Astrocyte (in vitro differentiated cells and primary cell): ENCODE measurements at regions not wholly inside any gene's neighbourhood (a gene's known extent, or its start where the extent isn't known, plus 50 kb on each side); places are given as distances from the start of the nearest gene placed in this dataset.

Source experiments
- DNase-seq: peaks from one replicate; pipeline ENCODE4 v3.0.0-alpha.2; 2010; ENCODE audit warnings: low read depth
- FAIRE-seq: peaks from 2 replicates; lab custom pipeline; 2011; peaks lifted over from hg19 to GRCh38; lab: Jason Lieb, UNC
- H2AFZ ChIP-seq: 2 replicates; pipeline ENCODE4 v1.6.0; 2012; ENCODE audit warnings: low read depth, low read length, inconsistent platforms
- H3K27ac ChIP-seq: 2 replicates; pipeline ENCODE4 v1.5.1; 2011; ENCODE audit warnings: low read depth, low read length, inconsistent platforms
- H3K27me3 ChIP-seq: 2 replicates; pipeline ENCODE4 v1.6.0; 2011; ENCODE audit warnings: low read length, inconsistent platforms; ENCODE audit not compliant: insufficient read depth
- H3K36me3 ChIP-seq: 2 replicates; pipeline ENCODE4 v1.5.1; 2011; ENCODE audit warnings: low read length, inconsistent platforms; ENCODE audit not compliant: insufficient read depth
- H3K4me1 ChIP-seq: 2 replicates; pipeline ENCODE4 v1.5.1; 2011; ENCODE audit warnings: low read length, inconsistent platforms; ENCODE audit not compliant: insufficient read depth
- H3K4me2 ChIP-seq: 2 replicates; pipeline ENCODE4 v1.6.0; 2012; ENCODE audit warnings: low read length, inconsistent platforms
- H3K4me3 ChIP-seq: 2 replicates; pipeline ENCODE4 v1.5.1; 2011; ENCODE audit warnings: low read depth, mild to moderate bottlenecking, low read length, inconsistent platforms; ENCODE audit not compliant: insufficient read depth
- H3K79me2 ChIP-seq: 2 replicates; pipeline ENCODE4 v1.6.0; 2012; ENCODE audit warnings: mild to moderate bottlenecking, low read length, inconsistent platforms; ENCODE audit not compliant: insufficient read depth
- H3K9ac ChIP-seq: 2 replicates; pipeline ENCODE4 v1.6.0; 2012; ENCODE audit warnings: mild to moderate bottlenecking, low read length, inconsistent platforms
- H3K9me3 ChIP-seq: 2 replicates; pipeline ENCODE4 v1.5.1; 2012; ENCODE audit warnings: low read depth, mild to moderate bottlenecking, low read length, inconsistent platforms; ENCODE audit not compliant: insufficient read depth
- H4K20me1 ChIP-seq: 2 replicates; pipeline ENCODE4 v1.6.0; 2012; ENCODE audit warnings: low read length, inconsistent platforms; ENCODE audit not compliant: insufficient read depth
- H3K27ac Mint-ChIP-seq: one replicate; pipeline ENCODE4 v1.8.0; 2021; ENCODE audit warnings: mild to moderate bottlenecking, mixed read lengths; ENCODE audit not compliant: unreplicated experiment
- H3K27me3 Mint-ChIP-seq: one replicate; pipeline ENCODE4 v1.8.0; 2021; ENCODE audit warnings: low read depth, mixed read lengths; ENCODE audit not compliant: unreplicated experiment
- H3K36me3 Mint-ChIP-seq: one replicate; pipeline ENCODE4 v1.8.0; 2021; ENCODE audit warnings: low read depth, mixed read lengths; ENCODE audit not compliant: unreplicated experiment
- H3K4me1 Mint-ChIP-seq: one replicate; pipeline ENCODE4 v1.8.0; 2021; ENCODE audit warnings: low read depth, mixed read lengths; ENCODE audit not compliant: unreplicated experiment
- H3K4me3 Mint-ChIP-seq: one replicate; pipeline ENCODE4 v1.8.0; 2021; ENCODE audit warnings: mild to moderate bottlenecking, moderate library complexity, mixed read lengths; ENCODE audit not compliant: unreplicated experiment
- H3K9me3 Mint-ChIP-seq: one replicate; pipeline ENCODE4 v1.8.0; 2021; ENCODE audit warnings: mild to moderate bottlenecking, mixed read lengths; ENCODE audit not compliant: unreplicated experiment
- EZH2 ChIP-seq: IDR thresholded peaks from 2 replicates; pipeline ENCODE4 v1.6.1; 2012; ENCODE audit warnings: mild to moderate bottlenecking, low read length, inconsistent platforms; ENCODE audit not compliant: insufficient read depth
- TF ChIP-seq, protein P1 (sequence below): IDR thresholded peaks from 2 replicates; pipeline ENCODE4 v1.5.1; 2011; ENCODE audit warnings: low read depth, mild to moderate bottlenecking, inconsistent platforms, low read length, moderate library complexity; ENCODE audit not compliant: insufficient read depth

- peaks cover 4% of the 10 kb centered on the region for H3K27me3 Mint-ChIP-seq
- no peaks in the 10 kb centered on the region for H3K79me2 ChIP-seq
- peaks cover 1% of the 10 kb centered on the region for H3K4me1 Mint-ChIP-seq
- H3K27ac ChIP-seq: no peak overlapping the region
- H3K36me3 ChIP-seq: no peaks in the 10 kb centered on the region
- H3K9ac ChIP-seq: no peak overlapping the region
- peaks cover 17% of the 10 kb centered on the region for H3K9me3 Mint-ChIP-seq
- H3K4me3 Mint-ChIP-seq: no peak overlapping the region
- no peaks in the 10 kb centered on the region for H3K9me3 ChIP-seq
- FAIRE-seq: no peak
- no peaks in the 10 kb centered on the region for H3K4me1 ChIP-seq
- H2AFZ ChIP-seq: no peak overlapping the region
- H3K36me3 Mint-ChIP-seq: no peaks in the 10 kb centered on the region
- H3K4me3 ChIP-seq: no peak overlapping the region
- TF ChIP-seq EZH2: no peak
- TF ChIP-seq, protein P1, sequence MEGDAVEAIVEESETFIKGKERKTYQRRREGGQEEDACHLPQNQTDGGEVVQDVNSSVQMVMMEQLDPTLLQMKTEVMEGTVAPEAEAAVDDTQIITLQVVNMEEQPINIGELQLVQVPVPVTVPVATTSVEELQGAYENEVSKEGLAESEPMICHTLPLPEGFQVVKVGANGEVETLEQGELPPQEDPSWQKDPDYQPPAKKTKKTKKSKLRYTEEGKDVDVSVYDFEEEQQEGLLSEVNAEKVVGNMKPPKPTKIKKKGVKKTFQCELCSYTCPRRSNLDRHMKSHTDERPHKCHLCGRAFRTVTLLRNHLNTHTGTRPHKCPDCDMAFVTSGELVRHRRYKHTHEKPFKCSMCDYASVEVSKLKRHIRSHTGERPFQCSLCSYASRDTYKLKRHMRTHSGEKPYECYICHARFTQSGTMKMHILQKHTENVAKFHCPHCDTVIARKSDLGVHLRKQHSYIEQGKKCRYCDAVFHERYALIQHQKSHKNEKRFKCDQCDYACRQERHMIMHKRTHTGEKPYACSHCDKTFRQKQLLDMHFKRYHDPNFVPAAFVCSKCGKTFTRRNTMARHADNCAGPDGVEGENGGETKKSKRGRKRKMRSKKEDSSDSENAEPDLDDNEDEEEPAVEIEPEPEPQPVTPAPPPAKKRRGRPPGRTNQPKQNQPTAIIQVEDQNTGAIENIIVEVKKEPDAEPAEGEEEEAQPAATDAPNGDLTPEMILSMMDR: no peak
- H4K20me1 ChIP-seq: no peaks in the 10 kb centered on the region
- H3K27ac Mint-ChIP-seq: no peak overlapping the region
- no peaks in the 10 kb centered on the region for H3K27me3 ChIP-seq
- DNase-seq: no peak
- H3K4me2 ChIP-seq: no peak overlapping the region
These were observed 199.9 kb downstream of the LACC1 start for GRCh38 chr13:44079413-44080205.

- H3K36me3 Mint-ChIP-seq: no peaks in the 10 kb centered on the region
- H4K20me1 ChIP-seq: no peaks in the 10 kb centered on the region
- no peaks in the 10 kb centered on the region for H3K4me1 ChIP-seq
- no peak overlapping the region for H3K4me3 ChIP-seq
- H3K4me1 Mint-ChIP-seq: no peaks in the 10 kb centered on the region
- no peaks in the 10 kb centered on the region for H3K27me3 ChIP-seq
- TF ChIP-seq, protein P1: no peak
- no peak for TF ChIP-seq EZH2
- H3K4me2 ChIP-seq: no peak overlapping the region
- H3K36me3 ChIP-seq: no peaks in the 10 kb centered on the region
- H3K27ac ChIP-seq: no peak overlapping the region
- FAIRE-seq (no peak), DNase-seq (no peak)
- H3K9me3 Mint-ChIP-seq: peaks cover 25% of the 10 kb centered on the region
- H2AFZ ChIP-seq: no peak overlapping the region
- peaks cover 8% of the 10 kb centered on the region for H3K27me3 Mint-ChIP-seq
- no peak overlapping the region for H3K9ac ChIP-seq
- H3K79me2 ChIP-seq: no peaks in the 10 kb centered on the region
- H3K4me3 Mint-ChIP-seq: no peak overlapping the region
- no peak overlapping the region for H3K27ac Mint-ChIP-seq
- H3K9me3 ChIP-seq: no peaks in the 10 kb centered on the region
These were observed 204.4 kb downstream of the LACC1 start for GRCh38 chr13:44084146-44084545.

- Mint-ChIP-seq H3K4me3 (no peak overlapping the region), H3K36me3 (no peaks in the 10 kb centered on the region), H3K27ac (no peak overlapping the region), H3K9me3 (peaks cover 15% of the 10 kb centered on the region), H3K27me3 (peaks cover 4% of the 10 kb centered on the region), H3K4me1 (no peaks in the 10 kb centered on the region)
- H3K79me2 ChIP-seq: no peaks in the 10 kb centered on the region
- no peak overlapping the region for H3K4me3 ChIP-seq
- H3K4me2 ChIP-seq: no peak overlapping the region
- H2AFZ ChIP-seq: no peak overlapping the region
- no peaks in the 10 kb centered on the region for H3K36me3 ChIP-seq
- FAIRE-seq (no peak), DNase-seq (no peak)
- no peaks in the 10 kb centered on the region for H3K27me3 ChIP-seq
- TF ChIP-seq, protein P1: no peak
- TF ChIP-seq EZH2: no peak
- H4K20me1 ChIP-seq: no peaks in the 10 kb centered on the region
- no peak overlapping the region for H3K27ac ChIP-seq
- H3K9me3 ChIP-seq: no peaks in the 10 kb centered on the region
- H3K4me1 ChIP-seq: no peaks in the 10 kb centered on the region
- no peak overlapping the region for H3K9ac ChIP-seq
These were observed 206.7 kb downstream of the LACC1 start for GRCh38 chr13:44086389-44086788.
